HG03469 (cell line): ENCODE measurements at regions not wholly inside any gene's neighbourhood (a gene's known extent, or its start where the extent isn't known, plus 50 kb on each side); places are given as distances from the start of the nearest gene placed in this dataset.

Experiments
- ATAC-seq: cut with Tn5 transposase; IDR thresholded peaks from one replicate; pipeline ENCODE4 v1.9.1; 2021; ENCODE audit warnings: mild to moderate bottlenecking, moderate library complexity, moderate number of reproducible peaks; ENCODE audit not compliant: unreplicated experiment

- no peak for ATAC-seq
Observed at GRCh38 chr4:59068722-59069418, 1958.7 kb upstream of the IGFBP7 start.

GRCh38 chr4:59086410-59086809 lies 1976.2 kb upstream of the IGFBP7 start:
- no peak for ATAC-seq

GRCh38 chr4:59091146-59092142 lies 1981.3 kb upstream of the IGFBP7 start:
- ATAC-seq, result no peak

- no peak for ATAC-seq
Observed at GRCh38 chr4:59094505-59094904, 1984.3 kb upstream of the IGFBP7 start.

GRCh38 chr4:59102311-59102710 lies 1992.1 kb upstream of the IGFBP7 start:
- no peak for ATAC-seq

- no peak for ATAC-seq
Observed at GRCh38 chr4:59120287-59120814, 2010.2 kb upstream of the IGFBP7 start.

- ATAC-seq, result no peak
Observed at GRCh38 chr4:59122626-59123025, 2012.4 kb upstream of the IGFBP7 start.

- no peak for ATAC-seq
Observed at GRCh38 chr4:59126159-59126558, 2016.0 kb upstream of the IGFBP7 start.

GRCh38 chr4:59127006-59127405 lies 2016.8 kb upstream of the IGFBP7 start:
- ATAC-seq, result no peak

GRCh38 chr4:59127743-59128142 lies 2017.6 kb upstream of the IGFBP7 start:
- ATAC-seq, result no peak

GRCh38 chr4:59135248-59135985 lies 2025.2 kb upstream of the IGFBP7 start:
- no peak for ATAC-seq

GRCh38 chr4:59161249-59161648 lies 2038.9 kb upstream of the ADGRL3 start:
- ATAC-seq, result no peak

GRCh38 chr4:59175617-59176016 lies 2024.5 kb upstream of the ADGRL3 start:
- ATAC-seq, result no peak

GRCh38 chr4:59179372-59179771 lies 2020.8 kb upstream of the ADGRL3 start:
- ATAC-seq, result no peak

- no peak for ATAC-seq
Observed at GRCh38 chr4:59180161-59180560, 2020.0 kb upstream of the ADGRL3 start.

- ATAC-seq, result no peak
Observed at GRCh38 chr4:59180969-59181368, 2019.2 kb upstream of the ADGRL3 start.

GRCh38 chr4:59195839-59196238 lies 2004.3 kb upstream of the ADGRL3 start:
- ATAC-seq, result no peak

GRCh38 chr4:59200992-59201391 lies 1999.1 kb upstream of the ADGRL3 start:
- no peak for ATAC-seq

- ATAC-seq, result no peak
Observed at GRCh38 chr4:59217910-59218631, 1982.1 kb upstream of the ADGRL3 start.

GRCh38 chr4:59222221-59222620 lies 1977.9 kb upstream of the ADGRL3 start:
- no peak for ATAC-seq
